Keratinocyte (primary cell): ENCODE measurements at regions not wholly inside any gene's neighbourhood (a gene's known extent, or its start where the extent isn't known, plus 50 kb on each side); places are given as distances from the start of the nearest gene placed in this dataset.

Source experiments
- EZH2 ChIP-seq: IDR thresholded peaks from one replicate; pipeline ENCODE4 v1.6.1; 2012; ENCODE audit warnings: inconsistent platforms, mild to moderate bottlenecking, low read length, moderate library complexity
- TF ChIP-seq, protein P1 (sequence below), 3 experiments: IDR thresholded peaks in 1 of 3; conservative IDR thresholded peaks in 1 of 3; optimal IDR thresholded peaks in 1 of 3; 2 replicates in 2 of 3; 3 replicates in 1 of 3; pipeline versions ENCODE3 to v1.5.1; 2011; ENCODE audit warnings: low read length in 3 of 3, mild to moderate bottlenecking in 3 of 3, moderate library complexity in 2 of 3, control low read depth in 1 of 3, inconsistent platforms in 1 of 3; ENCODE audit not compliant: insufficient read depth in 2 of 3; ENCODE audit errors: extremely low read depth in 1 of 3

DNA sequence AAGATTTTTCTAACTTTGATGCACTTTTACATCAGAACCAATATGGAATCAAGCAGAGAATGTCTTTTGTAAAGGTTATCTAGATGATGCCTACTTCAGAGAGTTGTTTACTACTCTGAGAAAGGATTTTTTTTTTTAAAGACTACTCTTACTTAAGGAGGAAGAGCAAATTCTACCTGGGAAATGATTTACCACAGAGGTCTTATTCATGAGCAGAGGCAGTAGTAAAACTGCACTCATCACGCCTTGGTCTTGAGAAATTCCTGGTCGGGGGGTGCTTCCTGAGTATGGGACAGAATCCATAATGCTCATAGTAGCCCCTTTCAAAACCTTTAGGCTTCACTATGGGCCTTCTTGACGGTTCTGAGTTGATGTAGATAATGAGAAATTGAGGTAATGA is 241.8 kb upstream of the PREP start:
- no peak for TF ChIP-seq EZH2
- TF ChIP-seq, protein P1, sequence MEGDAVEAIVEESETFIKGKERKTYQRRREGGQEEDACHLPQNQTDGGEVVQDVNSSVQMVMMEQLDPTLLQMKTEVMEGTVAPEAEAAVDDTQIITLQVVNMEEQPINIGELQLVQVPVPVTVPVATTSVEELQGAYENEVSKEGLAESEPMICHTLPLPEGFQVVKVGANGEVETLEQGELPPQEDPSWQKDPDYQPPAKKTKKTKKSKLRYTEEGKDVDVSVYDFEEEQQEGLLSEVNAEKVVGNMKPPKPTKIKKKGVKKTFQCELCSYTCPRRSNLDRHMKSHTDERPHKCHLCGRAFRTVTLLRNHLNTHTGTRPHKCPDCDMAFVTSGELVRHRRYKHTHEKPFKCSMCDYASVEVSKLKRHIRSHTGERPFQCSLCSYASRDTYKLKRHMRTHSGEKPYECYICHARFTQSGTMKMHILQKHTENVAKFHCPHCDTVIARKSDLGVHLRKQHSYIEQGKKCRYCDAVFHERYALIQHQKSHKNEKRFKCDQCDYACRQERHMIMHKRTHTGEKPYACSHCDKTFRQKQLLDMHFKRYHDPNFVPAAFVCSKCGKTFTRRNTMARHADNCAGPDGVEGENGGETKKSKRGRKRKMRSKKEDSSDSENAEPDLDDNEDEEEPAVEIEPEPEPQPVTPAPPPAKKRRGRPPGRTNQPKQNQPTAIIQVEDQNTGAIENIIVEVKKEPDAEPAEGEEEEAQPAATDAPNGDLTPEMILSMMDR (optimal IDR thresholded peaks at IDR 0.05 in 1 of 3, IDR thresholded peaks at IDR 0.05 in 1 of 3, conservative IDR thresholded peaks at IDR 0.05 in 1 of 3; ENCODE audit: extremely low read depth in 1 of 3, insufficient read depth in 2 of 3, low read length in 3 of 3), result no peak
